ENCODE measurements at regions not wholly inside any gene's neighbourhood (a gene's known extent, or its start where the extent isn't known, plus 50 kb on each side); places are given as distances from the start of the nearest gene placed in this dataset.

DNA sequence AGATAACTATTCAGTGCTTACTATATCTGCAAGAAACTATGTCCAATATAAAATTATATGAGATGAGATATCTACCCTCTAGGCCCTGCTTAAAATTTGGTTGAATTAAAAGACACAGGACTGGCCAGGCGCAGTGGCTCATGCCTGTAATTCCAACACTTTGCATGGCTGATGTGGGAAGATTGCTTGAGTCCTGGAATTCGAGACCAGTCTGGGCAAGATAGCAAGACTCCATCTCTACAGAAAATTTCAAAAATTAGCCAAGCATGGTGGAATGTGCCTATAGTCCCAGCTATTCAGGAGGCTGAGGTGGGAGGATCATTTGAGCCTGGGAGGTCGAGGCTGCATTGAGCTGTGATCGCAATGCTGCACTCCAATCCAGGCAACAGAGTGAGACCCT lies 303.7 kb upstream of the UBE2E2 start:
- no CpG with 5 or more reads among the region's 4 CpGs for WGBS (ENCODE audit: extremely low coverage, insufficient read length, low lambda C conversion rate)
- Histone ChIP-seq H3K56ac (ENCODE audit: insufficient read length, low read depth, low read length) (no peak overlapping the region), H2BK120ac (ENCODE audit: low read depth, low read length, poor library complexity, severe bottlenecking) (no peak overlapping the region), H3K9ac (ENCODE audit: extremely low read depth, insufficient read length, low read length) (no peak overlapping the region), H2AFZ (ENCODE audit: low read length) (no peak overlapping the region), H3K14ac (ENCODE audit: insufficient read depth, low read length) (no peak overlapping the region), H3K79me2 (ENCODE audit: insufficient read depth, low read length) (no peaks in the 10 kb centered on the region), H3K18ac (ENCODE audit: insufficient read length, low read depth, low read length) (no peak overlapping the region), H4K91ac (ENCODE audit: insufficient read length, low read depth, low read length) (no peak overlapping the region), H3K4ac (ENCODE audit: low read depth, low read length) (no peak overlapping the region), H3T11ph (ENCODE audit: low read length) (no peak overlapping the region), H2AK5ac (ENCODE audit: insufficient read length, low read length) (no peak overlapping the region), H3K79me1 (ENCODE audit: insufficient read depth, low read depth, low read length, poor library complexity, severe bottlenecking) (no peaks in the 10 kb centered on the region), H2BK12ac (ENCODE audit: insufficient read length, low read depth, low read length) (no peak overlapping the region), H3K4me1 (ENCODE audit: insufficient read depth, low read length) (no peaks in the 10 kb centered on the region), H2BK5ac (ENCODE audit: insufficient read length, low read length) (no peak overlapping the region), H3K23me2 (ENCODE audit: insufficient read length, low read depth, low read length, poor library complexity, severe bottlenecking) (no peaks in the 10 kb centered on the region), H3K9me3 (ENCODE audit: control insufficient read depth, low read depth, low read length) (no peaks in the 10 kb centered on the region), H2BK15ac (ENCODE audit: low read depth, low read length) (no peak overlapping the region), H3K27ac (ENCODE audit: insufficient read length, low read depth, low read length) (no peak overlapping the region), H2BK20ac (ENCODE audit: low read depth, low read length, poor library complexity, severe bottlenecking) (no peak overlapping the region), H3K4me2 (ENCODE audit: insufficient read depth, insufficient read length, low read length) (no peak overlapping the region), H4K20me1 (ENCODE audit: control insufficient read depth, insufficient read depth, insufficient read length) (no peaks in the 10 kb centered on the region), H4K8ac (replicated peaks; ENCODE audit: insufficient read length, low read depth, low read length) (no peak overlapping the region), H4K5ac (ENCODE audit: insufficient read length, low read depth, low read length) (no peak overlapping the region), H3K23ac (ENCODE audit: insufficient read length, low read depth, low read length) (no peak overlapping the region), H3K27me3 (ENCODE audit: insufficient read depth, low read length) (no peaks in the 10 kb centered on the region)
- Mint-ChIP-seq H3K36me3 (ENCODE audit: insufficient read depth in 1 of 3, low read depth in 3 of 3) (peaks cover 0 to 12% (median 0%) of the 10 kb centered on the region in 3 experiments; a peak in 2 of 7 replicates), H3K9me3 (peaks cover 4 to 12% of the 10 kb centered on the region in 2 experiments; a peak in 4 of 5 replicates), H3K27ac (no peak overlapping the region; a peak in 1 of 7 replicates), H3K27me3 (ENCODE audit: low read depth) (no peaks in the 10 kb centered on the region), H3K4me3 (no peak overlapping the region), H3K4me1 (no peaks in the 10 kb centered on the region)
- TF ChIP-seq, protein P1, sequence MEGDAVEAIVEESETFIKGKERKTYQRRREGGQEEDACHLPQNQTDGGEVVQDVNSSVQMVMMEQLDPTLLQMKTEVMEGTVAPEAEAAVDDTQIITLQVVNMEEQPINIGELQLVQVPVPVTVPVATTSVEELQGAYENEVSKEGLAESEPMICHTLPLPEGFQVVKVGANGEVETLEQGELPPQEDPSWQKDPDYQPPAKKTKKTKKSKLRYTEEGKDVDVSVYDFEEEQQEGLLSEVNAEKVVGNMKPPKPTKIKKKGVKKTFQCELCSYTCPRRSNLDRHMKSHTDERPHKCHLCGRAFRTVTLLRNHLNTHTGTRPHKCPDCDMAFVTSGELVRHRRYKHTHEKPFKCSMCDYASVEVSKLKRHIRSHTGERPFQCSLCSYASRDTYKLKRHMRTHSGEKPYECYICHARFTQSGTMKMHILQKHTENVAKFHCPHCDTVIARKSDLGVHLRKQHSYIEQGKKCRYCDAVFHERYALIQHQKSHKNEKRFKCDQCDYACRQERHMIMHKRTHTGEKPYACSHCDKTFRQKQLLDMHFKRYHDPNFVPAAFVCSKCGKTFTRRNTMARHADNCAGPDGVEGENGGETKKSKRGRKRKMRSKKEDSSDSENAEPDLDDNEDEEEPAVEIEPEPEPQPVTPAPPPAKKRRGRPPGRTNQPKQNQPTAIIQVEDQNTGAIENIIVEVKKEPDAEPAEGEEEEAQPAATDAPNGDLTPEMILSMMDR (conservative IDR thresholded peaks at IDR 0.05) = no peak
- DNase-seq = no peak
